Peyer's patch (tissue), 4 donors: ENCODE measurements at regions not wholly inside any gene's neighbourhood (a gene's known extent, or its start where the extent isn't known, plus 50 kb on each side); places are given as distances from the start of the nearest gene placed in this dataset.
"Not testable (repeated sequence)": the region's sequence is repeated elsewhere in the genome, so short reads cannot be mapped to it uniquely, and the experiment has no call there.

Experiments
- DNase-seq, 3 donors: peaks; one replicate each; pipeline ENCODE4 v3.0.0-alpha.2; 2017 to 2019
- H3K27ac ChIP-seq, 4 donors: fragments of 200-600 bp; sonication (generic); one replicate each; pipeline ENCODE4 v1.5.1; 2016 to 2019
- H3K27me3 ChIP-seq, 2 donors: fragments of 200-600 bp; sonication (generic); one replicate each; pipeline ENCODE4 v1.5.1; 2019
- H3K36me3 ChIP-seq, 3 donors: fragments of 200-600 bp; sonication (generic); one replicate each; pipeline ENCODE4 v1.5.1; 2016 to 2019
- H3K4me1 ChIP-seq, 4 donors: fragments of 200-600 bp; sonication (generic); one replicate each; pipeline ENCODE4 v1.5.1; 2016 to 2019
- H3K4me3 ChIP-seq, 4 donors: fragments of 200-600 bp; sonication (generic); 1 replicate in 3 of 4; 2 replicates in 1 of 4; pipeline ENCODE4 v1.5.1; 2016 to 2019; ENCODE audit warnings: mild to moderate bottlenecking in 1 of 4
- H3K9me3 ChIP-seq, 4 donors: fragments of 200-600 bp; sonication (generic); one replicate each; pipeline ENCODE4 v1.5.1; 2016 to 2019; ENCODE audit warnings: mild to moderate bottlenecking in 1 of 4
- CTCF ChIP-seq, 6 experiments: fragments of 450-650 bp in 4 of 6; fragments of 200-600 bp in 2 of 6; sonication (generic) in 1 of 6; IDR thresholded peaks; one replicate each; pipeline ENCODE4 v1.5.1; 2017 to 2019; ENCODE audit warnings: antibody characterized with exemption in 6 of 6, mild to moderate bottlenecking in 3 of 6, moderate library complexity in 1 of 6
- POLR2A ChIP-seq, 2 donors: fragments of 450-650 bp; IDR thresholded peaks; one replicate each; pipeline ENCODE4 v1.5.1; 2017; ENCODE audit warnings: antibody characterized with exemption in 2 of 2, mild to moderate bottlenecking in 2 of 2, moderate library complexity in 2 of 2

GRCh38 chr5:135094339-135095051 lies 60.5 kb upstream of the PITX1 start:
- H3K4me1 ChIP-seq = no peaks in the 10 kb centered on the region
- no peak for TF ChIP-seq CTCF (IDR thresholded peaks at IDR 0.05)
- TF ChIP-seq POLR2A (IDR thresholded peaks at IDR 0.05) = no peak
- no peaks in the 10 kb centered on the region for H3K27me3 ChIP-seq
- no peaks in the 10 kb centered on the region for H3K9me3 ChIP-seq
- no peak overlapping the region for H3K27ac ChIP-seq
- no peak overlapping the region for H3K4me3 ChIP-seq
- peak in 2 of 3 donors; percentile 8 to 14 for DNase-seq
- H3K36me3 ChIP-seq = no peaks in the 10 kb centered on the region

GRCh38 chr5:135093483-135093882 lies 59.5 kb upstream of the PITX1 start:
- H3K27me3 ChIP-seq, H3K9me3 ChIP-seq, H3K36me3 ChIP-seq, H3K4me1 ChIP-seq, DNase-seq, H3K27ac ChIP-seq, H3K4me3 ChIP-seq: not testable (repeated sequence)

- Histone ChIP-seq H3K27me3 (no peaks in the 10 kb centered on the region), H3K27ac (no peak overlapping the region), H3K4me3 (no peak overlapping the region), H3K4me1 (no peaks in the 10 kb centered on the region), H3K36me3 (no peaks in the 10 kb centered on the region), H3K9me3 (no peaks in the 10 kb centered on the region)
- peak in 2 of 3 donors; percentile 7 to 27 for DNase-seq
- TF ChIP-seq POLR2A (IDR thresholded peaks at IDR 0.05) = no peak
- TF ChIP-seq CTCF (IDR thresholded peaks at IDR 0.05) = no peak
Observed at GRCh38 chr5:135092476-135092875, 58.4 kb upstream of the PITX1 start.

DNA sequence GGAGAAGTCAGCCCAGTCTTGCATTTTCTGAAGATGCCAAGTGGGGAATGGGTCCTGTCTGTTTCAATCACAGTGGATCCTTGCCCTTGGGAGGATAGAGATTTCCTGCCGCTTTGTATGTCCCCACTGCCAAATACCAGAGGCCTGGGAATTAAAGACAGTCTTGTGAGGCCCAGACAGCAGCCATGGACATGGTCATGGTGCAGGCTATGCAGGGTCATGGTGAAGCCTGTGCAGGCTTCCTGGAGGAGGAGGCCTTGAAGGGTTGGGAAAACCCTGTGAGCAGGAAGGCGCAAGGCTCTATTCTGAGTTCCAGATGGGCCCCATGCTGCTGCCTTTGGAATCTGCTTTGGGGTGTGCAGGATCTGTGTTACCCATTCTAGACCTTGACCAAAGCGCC lies 57.3 kb upstream of the PITX1 start:
- peak in 2 of 3 donors; percentile 18 to 29 for DNase-seq
- Histone ChIP-seq H3K4me3 (no peak overlapping the region), H3K36me3 (no peaks in the 10 kb centered on the region), H3K9me3 (no peaks in the 10 kb centered on the region), H3K4me1 (no peaks in the 10 kb centered on the region), H3K27ac (no peak overlapping the region), H3K27me3 (no peaks in the 10 kb centered on the region)
- TF ChIP-seq CTCF (IDR thresholded peaks at IDR 0.05) (no peak), POLR2A (IDR thresholded peaks at IDR 0.05) (no peak)

- no peaks in the 10 kb centered on the region for H3K36me3 ChIP-seq
- H3K27me3 ChIP-seq = no peaks in the 10 kb centered on the region
- DNase-seq = peak in 2 of 3 donors; percentile 19 to 20
- H3K4me3 ChIP-seq = no peak overlapping the region
- H3K9me3 ChIP-seq = no peaks in the 10 kb centered on the region
- H3K4me1 ChIP-seq = no peaks in the 10 kb centered on the region
- no peak overlapping the region for H3K27ac ChIP-seq
- no peak for TF ChIP-seq CTCF (IDR thresholded peaks at IDR 0.05)
- TF ChIP-seq POLR2A (IDR thresholded peaks at IDR 0.05) = no peak
Observed at GRCh38 chr5:135089912-135090311, 55.9 kb upstream of the PITX1 start.

- Histone ChIP-seq H3K4me1 (no peaks in the 10 kb centered on the region), H3K27ac (no peak overlapping the region), H3K9me3 (no peaks in the 10 kb centered on the region), H3K4me3 (no peak overlapping the region), H3K36me3 (no peaks in the 10 kb centered on the region), H3K27me3 (no peaks in the 10 kb centered on the region)
- TF ChIP-seq POLR2A (IDR thresholded peaks at IDR 0.05) = no peak
- no peak for TF ChIP-seq CTCF (IDR thresholded peaks at IDR 0.05)
- DNase-seq = no peak
Observed at GRCh38 chr5:135088911-135089310, 54.9 kb upstream of the PITX1 start.
